ENCODE measurements at regions not wholly inside any gene's neighbourhood (a gene's known extent, or its start where the extent isn't known, plus 50 kb on each side); places are given as distances from the start of the nearest gene placed in this dataset.
"Not testable (repeated sequence)": the region's sequence is repeated elsewhere in the genome, so short reads cannot be mapped to it uniquely, and the experiment has no call there.

DNA sequence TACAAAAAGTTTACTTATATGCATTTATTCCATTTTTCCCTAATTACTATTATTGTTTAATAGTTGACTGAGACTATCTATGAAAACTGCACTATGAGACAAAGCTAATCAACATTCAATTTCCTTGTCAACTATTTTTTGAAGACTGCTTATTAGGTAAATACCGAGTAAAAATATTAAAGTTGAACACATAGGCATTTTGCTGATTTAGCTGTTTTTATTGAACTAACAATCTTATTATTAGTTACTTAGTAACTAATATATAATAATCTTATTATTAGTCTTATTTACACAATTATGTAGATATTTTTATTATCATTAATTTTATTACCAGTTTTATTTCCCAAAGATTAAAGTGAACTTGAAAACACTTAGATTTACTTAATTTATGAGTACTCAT lies 728.8 kb downstream of the TENT5A start:
- no peaks in the 10 kb centered on the region for H3F3A ChIP-seq (ENCODE audit: control insufficient read depth, insufficient read depth)
- no peaks in the 10 kb centered on the region for H3K36me3 ChIP-seq (ENCODE audit: control insufficient read depth, low read length)
- no peaks in the 10 kb centered on the region for H3K4me1 ChIP-seq (ENCODE audit: control insufficient read depth, low read length)
- H3K4me2 ChIP-seq (ENCODE audit: low read length), result no peak overlapping the region
- H3K9me3 ChIP-seq (ENCODE audit: control insufficient read depth, insufficient read depth, low read length), result peaks cover 11% of the 10 kb centered on the region; the same call in 1 of the 2 replicates
- no peak for TF ChIP-seq EZH2phosphoT487 (IDR thresholded peaks at IDR 0.05; ENCODE audit: borderline replicate concordance, low read length)
- TF ChIP-seq, protein P1, sequence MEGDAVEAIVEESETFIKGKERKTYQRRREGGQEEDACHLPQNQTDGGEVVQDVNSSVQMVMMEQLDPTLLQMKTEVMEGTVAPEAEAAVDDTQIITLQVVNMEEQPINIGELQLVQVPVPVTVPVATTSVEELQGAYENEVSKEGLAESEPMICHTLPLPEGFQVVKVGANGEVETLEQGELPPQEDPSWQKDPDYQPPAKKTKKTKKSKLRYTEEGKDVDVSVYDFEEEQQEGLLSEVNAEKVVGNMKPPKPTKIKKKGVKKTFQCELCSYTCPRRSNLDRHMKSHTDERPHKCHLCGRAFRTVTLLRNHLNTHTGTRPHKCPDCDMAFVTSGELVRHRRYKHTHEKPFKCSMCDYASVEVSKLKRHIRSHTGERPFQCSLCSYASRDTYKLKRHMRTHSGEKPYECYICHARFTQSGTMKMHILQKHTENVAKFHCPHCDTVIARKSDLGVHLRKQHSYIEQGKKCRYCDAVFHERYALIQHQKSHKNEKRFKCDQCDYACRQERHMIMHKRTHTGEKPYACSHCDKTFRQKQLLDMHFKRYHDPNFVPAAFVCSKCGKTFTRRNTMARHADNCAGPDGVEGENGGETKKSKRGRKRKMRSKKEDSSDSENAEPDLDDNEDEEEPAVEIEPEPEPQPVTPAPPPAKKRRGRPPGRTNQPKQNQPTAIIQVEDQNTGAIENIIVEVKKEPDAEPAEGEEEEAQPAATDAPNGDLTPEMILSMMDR (IDR thresholded peaks at IDR 0.05; ENCODE audit: low read depth, low read length, poor library complexity, severe bottlenecking), result no peak
- H4K20me1 ChIP-seq (ENCODE audit: control insufficient read depth, insufficient read depth, low read depth, low read length), result no peaks in the 10 kb centered on the region
- no peak overlapping the region for H3K4me3 ChIP-seq (ENCODE audit: low read length)
- H3K27me3 ChIP-seq (ENCODE audit: control insufficient read depth, low read length), result no peaks in the 10 kb centered on the region
- no peak overlapping the region for H3K27ac ChIP-seq (ENCODE audit: low read depth, low read length)
- H3K9me2 ChIP-seq (replicated peaks; ENCODE audit: control insufficient read depth, low read length), result no peaks in the 10 kb centered on the region
- H3K79me2 ChIP-seq (ENCODE audit: control insufficient read depth, low read length), result no peaks in the 10 kb centered on the region

DNA sequence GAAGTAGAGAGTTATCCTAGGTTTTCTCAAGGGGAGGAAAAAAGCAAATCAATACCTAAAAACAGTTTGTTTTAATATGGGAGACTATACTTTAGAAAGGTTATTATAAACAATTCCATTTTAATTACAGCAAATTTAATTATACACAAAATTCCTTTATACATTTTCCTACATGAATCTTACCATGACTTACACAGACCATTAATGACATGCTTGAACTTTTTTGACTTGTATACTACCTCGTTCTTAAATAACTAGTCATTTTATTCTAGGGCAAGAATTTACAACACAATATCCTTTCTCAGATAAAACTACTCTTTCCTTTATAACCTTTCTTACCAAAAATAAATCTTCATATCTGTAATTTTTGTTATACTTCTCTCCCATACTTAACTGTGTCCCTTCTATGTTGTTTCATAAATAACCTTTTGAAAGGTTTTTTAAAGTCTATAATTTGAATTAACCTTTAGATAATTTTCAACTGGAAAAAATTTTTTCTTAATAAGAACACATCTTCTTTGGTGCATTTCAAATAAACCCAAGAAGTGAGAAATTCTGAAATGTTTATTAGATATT lies 729.4 kb downstream of the TENT5A start:
- no peaks in the 10 kb centered on the region for H3K27me3 ChIP-seq (ENCODE audit: control insufficient read depth, low read length)
- H3F3A ChIP-seq (ENCODE audit: control insufficient read depth, insufficient read depth), result no peaks in the 10 kb centered on the region
- no peaks in the 10 kb centered on the region for H3K4me1 ChIP-seq (ENCODE audit: control insufficient read depth, low read length)
- H3K4me2 ChIP-seq (ENCODE audit: low read length), result no peak overlapping the region
- TF ChIP-seq EZH2phosphoT487 (IDR thresholded peaks at IDR 0.05; ENCODE audit: borderline replicate concordance, low read length), result no peak
- TF ChIP-seq, protein P1 (IDR thresholded peaks at IDR 0.05; ENCODE audit: low read depth, low read length, poor library complexity, severe bottlenecking), result no peak
- H3K9me3 ChIP-seq (ENCODE audit: control insufficient read depth, insufficient read depth, low read length), result peaks cover 11% of the 10 kb centered on the region; the same call in 1 of the 2 replicates
- no peaks in the 10 kb centered on the region for H3K36me3 ChIP-seq (ENCODE audit: control insufficient read depth, low read length)
- H3K9me2 ChIP-seq (replicated peaks; ENCODE audit: control insufficient read depth, low read length), result no peaks in the 10 kb centered on the region
- H3K4me3 ChIP-seq (ENCODE audit: low read length), result no peak overlapping the region
- H3K79me2 ChIP-seq (ENCODE audit: control insufficient read depth, low read length), result no peaks in the 10 kb centered on the region
- no peaks in the 10 kb centered on the region for H4K20me1 ChIP-seq (ENCODE audit: control insufficient read depth, insufficient read depth, low read depth, low read length)
- no peak overlapping the region for H3K27ac ChIP-seq (ENCODE audit: low read depth, low read length)

DNA sequence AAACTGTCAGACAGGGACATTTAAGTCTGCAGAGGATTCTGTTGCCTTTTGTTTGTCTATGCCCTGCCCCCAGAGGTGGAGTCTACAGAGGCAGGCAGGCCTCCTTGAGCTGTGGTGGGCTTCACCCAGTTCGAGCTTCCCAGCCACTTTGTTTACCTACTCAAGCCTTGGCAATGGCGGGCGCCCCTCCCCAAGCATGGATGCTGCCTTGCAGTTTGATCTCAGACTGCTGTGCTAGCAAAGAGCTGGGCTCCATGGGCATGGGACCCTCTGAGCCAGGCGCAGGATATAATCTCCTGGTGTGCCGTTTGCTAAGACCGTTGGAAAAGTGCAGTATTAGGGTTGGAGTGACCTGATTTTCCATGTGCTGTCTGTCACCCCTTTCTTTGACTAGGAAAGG lies 734.9 kb downstream of the TENT5A start:
- H3F3A ChIP-seq (ENCODE audit: control insufficient read depth, insufficient read depth); H3K27ac ChIP-seq (ENCODE audit: low read depth, low read length); H3K4me3 ChIP-seq (ENCODE audit: low read length); H3K4me2 ChIP-seq (ENCODE audit: low read length); H3K27me3 ChIP-seq (ENCODE audit: control insufficient read depth, low read length); H3K36me3 ChIP-seq (ENCODE audit: control insufficient read depth, low read length); H3K4me1 ChIP-seq (ENCODE audit: control insufficient read depth, low read length); H3K9me2 ChIP-seq (replicated peaks; ENCODE audit: control insufficient read depth, low read length); H3K79me2 ChIP-seq (ENCODE audit: control insufficient read depth, low read length); H4K20me1 ChIP-seq (ENCODE audit: control insufficient read depth, insufficient read depth, low read depth, low read length); H3K9me3 ChIP-seq (ENCODE audit: control insufficient read depth, insufficient read depth, low read length): not testable (repeated sequence)

DNA sequence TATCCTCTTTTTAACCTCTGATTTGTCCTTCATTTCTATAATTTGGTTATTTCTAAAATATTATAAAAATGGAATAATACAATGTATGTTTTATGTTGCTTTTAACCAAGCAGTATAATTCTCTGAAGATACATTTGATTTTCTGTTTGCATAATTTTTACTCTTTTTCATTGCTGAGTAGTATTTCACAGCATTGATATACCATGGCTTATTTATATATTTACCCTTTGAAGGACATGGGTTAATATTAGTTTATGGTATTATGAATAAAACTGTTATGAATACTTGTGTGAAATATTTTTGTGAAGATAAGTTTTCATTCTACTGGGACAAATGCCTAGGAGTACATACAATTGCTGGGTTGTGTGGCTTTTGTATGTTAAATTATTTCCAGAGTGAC lies 748.6 kb downstream of the TENT5A start:
- H3K4me3 ChIP-seq (ENCODE audit: low read length), result no peak overlapping the region
- no peak for TF ChIP-seq EZH2phosphoT487 (IDR thresholded peaks at IDR 0.05; ENCODE audit: borderline replicate concordance, low read length)
- TF ChIP-seq, protein P1 (IDR thresholded peaks at IDR 0.05; ENCODE audit: low read depth, low read length, poor library complexity, severe bottlenecking), result no peak
- H3K9me3 ChIP-seq (ENCODE audit: control insufficient read depth, insufficient read depth, low read length), result no peaks in the 10 kb centered on the region
- H3K27ac ChIP-seq (ENCODE audit: low read depth, low read length), result no peak overlapping the region
- H3K79me2 ChIP-seq (ENCODE audit: control insufficient read depth, low read length), result no peaks in the 10 kb centered on the region
- H3K9me2 ChIP-seq (replicated peaks; ENCODE audit: control insufficient read depth, low read length), result no peaks in the 10 kb centered on the region
- no peaks in the 10 kb centered on the region for H4K20me1 ChIP-seq (ENCODE audit: control insufficient read depth, insufficient read depth, low read depth, low read length)
- no peaks in the 10 kb centered on the region for H3K36me3 ChIP-seq (ENCODE audit: control insufficient read depth, low read length)
- H3K4me1 ChIP-seq (ENCODE audit: control insufficient read depth, low read length), result no peaks in the 10 kb centered on the region
- H3K4me2 ChIP-seq (ENCODE audit: low read length), result no peak overlapping the region
- H3F3A ChIP-seq (ENCODE audit: control insufficient read depth, insufficient read depth), result no peaks in the 10 kb centered on the region
- H3K27me3 ChIP-seq (ENCODE audit: control insufficient read depth, low read length), result no peaks in the 10 kb centered on the region

Data from DOHH2 (cell line).